Fibroblast of mammary gland (primary cell): ENCODE measurements at regions not wholly inside any gene's neighbourhood (a gene's known extent, or its start where the extent isn't known, plus 50 kb on each side); places are given as distances from the start of the nearest gene placed in this dataset.

Experiments
- DNase-seq: peaks from one replicate; pipeline ENCODE4 v3.0.0-alpha.2; 2010; ENCODE audit warnings: low read depth
- H3K4me3 ChIP-seq: 2 replicates; pipeline ENCODE4 v1.5.1; 2011; ENCODE audit warnings: low read depth, mild to moderate bottlenecking, low read length, moderate library complexity; ENCODE audit not compliant: control insufficient read depth
- CTCF ChIP-seq: conservative IDR thresholded peaks from 2 replicates; pipeline ENCODE4 v1.5.1; 2011; ENCODE audit warnings: low read depth, low read length, inconsistent platforms; ENCODE audit not compliant: control insufficient read depth, insufficient read depth

GRCh38 chr11:91158891-91159537 lies 936.2 kb upstream of the CHORDC1 start:
- no peak overlapping the region for H3K4me3 ChIP-seq
- no peak for TF ChIP-seq CTCF
- DNase-seq, result peak; percentile 8

- TF ChIP-seq CTCF, result no peak
- H3K4me3 ChIP-seq, result no peak overlapping the region
- no peak for DNase-seq
Measured at GRCh38 chr11:91158297-91158696, 935.4 kb upstream of the CHORDC1 start.

- DNase-seq, result peak; percentile 2
- H3K4me3 ChIP-seq, result no peak overlapping the region
- no peak for TF ChIP-seq CTCF
Measured at GRCh38 chr11:91156041-91156440, 933.2 kb upstream of the CHORDC1 start.

- TF ChIP-seq CTCF, result no peak
- no peak overlapping the region for H3K4me3 ChIP-seq
- no peak for DNase-seq
Measured at GRCh38 chr11:91147885-91148284, 925.0 kb upstream of the CHORDC1 start.

- TF ChIP-seq CTCF, result no peak
Measured at GRCh38 chr11:91141655-91142054, 918.8 kb upstream of the CHORDC1 start.

GRCh38 chr11:91136631-91137030 lies 913.8 kb upstream of the CHORDC1 start:
- TF ChIP-seq CTCF, result no peak
- DNase-seq, result no peak
- no peak overlapping the region for H3K4me3 ChIP-seq

More at GRCh38 chr11:91141655-91142054, 918.8 kb upstream of the CHORDC1 start:
- no peak for DNase-seq
- no peak overlapping the region for H3K4me3 ChIP-seq

- TF ChIP-seq CTCF, result no peak
- no peak overlapping the region for H3K4me3 ChIP-seq
- DNase-seq, result no peak
Measured at GRCh38 chr11:91133361-91133760, 910.5 kb upstream of the CHORDC1 start.
